ENCODE measurements at regions not wholly inside any gene's neighbourhood (a gene's known extent, or its start where the extent isn't known, plus 50 kb on each side); places are given as distances from the start of the nearest gene placed in this dataset.

GRCh38 chr10:113389969-113390368, 162.9 kb upstream of the HABP2 start:
- no peak for TF ChIP-seq CEBPB (IDR thresholded peaks at IDR 0.05; ENCODE audit: low read depth)
- no peak for TF ChIP-seq SRF (IDR thresholded peaks at IDR 0.05; ENCODE audit: low read depth)
- no peak for TF ChIP-seq CTCF (IDR thresholded peaks at IDR 0.05 in 2 of 3, conservative IDR thresholded peaks at IDR 0.05 in 1 of 3; ENCODE audit: borderline replicate concordance in 1 of 3, insufficient read depth in 1 of 3, low read depth in 2 of 3, low read length in 2 of 3)
- no peak for TF ChIP-seq JUND (IDR thresholded peaks at IDR 0.05)
- no peak for TF ChIP-seq EZH2 (IDR thresholded peaks at IDR 0.05)
- no peak for TF ChIP-seq POLR2A (IDR thresholded peaks at IDR 0.05; ENCODE audit: borderline replicate concordance, extremely low read depth, insufficient read depth, insufficient read length)
- TF ChIP-seq SIN3A (IDR thresholded peaks at IDR 0.05; ENCODE audit: low read depth), result no peak
- no peak for TF ChIP-seq RAD21 (IDR thresholded peaks at IDR 0.05; ENCODE audit: low read depth)
